ENCODE measurements at regions not wholly inside any gene's neighbourhood (a gene's known extent, or its start where the extent isn't known, plus 50 kb on each side); places are given as distances from the start of the nearest gene placed in this dataset.
"Not testable (repeated sequence)": the region's sequence is repeated elsewhere in the genome, so short reads cannot be mapped to it uniquely, and the experiment has no call there.

- TF ChIP-seq CTCF (IDR thresholded peaks at IDR 0.05), result no peak
- no peak for TF ChIP-seq POLR2A (IDR thresholded peaks at IDR 0.05)
- intact Hi-C loops (cut with DNase I; ENCODE audit: low total_unique reads), result no loop called here
- H3K4me3 ChIP-seq (ENCODE audit: low read depth, poor library complexity, severe bottlenecking), result no peak overlapping the region
- 95 to 97% methylated on average over 5 of the region's 5 CpGs for WGBS, 2 donors
- no peak for DNase-seq (ENCODE audit: low spot score in 2 of 2)
Observed at GRCh38 chr4:147289181-147289580, 191.7 kb upstream of the EDNRA start.

GRCh38 chr4:147292604-147293313 lies 188.1 kb upstream of the EDNRA start:
- H3K4me3 ChIP-seq (ENCODE audit: low read depth, poor library complexity, severe bottlenecking); DNase-seq (ENCODE audit: low spot score in 2 of 2); intact Hi-C loops (cut with DNase I; ENCODE audit: low total_unique reads): not testable (repeated sequence)
- WGBS, 2 donors, result 65 to 67% methylated on average over 10 of the region's 10 CpGs

GRCh38 chr4:147293314-147293677 lies 187.6 kb upstream of the EDNRA start:
- WGBS, 2 donors, result 86 to 87% methylated on average over 6 of the region's 6 CpGs

GRCh38 chr4:147299205-147299604 lies 181.7 kb upstream of the EDNRA start:
- TF ChIP-seq POLR2A (IDR thresholded peaks at IDR 0.05) (no peak), CTCF (IDR thresholded peaks at IDR 0.05) (no peak)
- DNase-seq (ENCODE audit: low spot score in 2 of 2), result no peak
- no peak overlapping the region for H3K4me3 ChIP-seq (ENCODE audit: low read depth, poor library complexity, severe bottlenecking)
- intact Hi-C loops (cut with DNase I; ENCODE audit: low total_unique reads), result no loop called here
- WGBS, 2 donors, result 80 to 91% methylated on average over 1 of the region's 1 CpG

More at GRCh38 chr4:147293314-147293677, 187.6 kb upstream of the EDNRA start:
- H3K4me3 ChIP-seq (ENCODE audit: low read depth, poor library complexity, severe bottlenecking); DNase-seq (ENCODE audit: low spot score in 2 of 2); intact Hi-C loops (cut with DNase I; ENCODE audit: low total_unique reads): not testable (repeated sequence)

- no peak overlapping the region for H3K4me3 ChIP-seq (ENCODE audit: low read depth, poor library complexity, severe bottlenecking)
- intact Hi-C loops (cut with DNase I; ENCODE audit: low total_unique reads), result loop anchor here (5.0 kb wide), 1 partner anchor 1974 kb away; no protein-coding TSS in a partner anchor
- no peak for DNase-seq (ENCODE audit: low spot score in 2 of 2)
- TF ChIP-seq CTCF (IDR thresholded peaks at IDR 0.05) (no peak), POLR2A (IDR thresholded peaks at IDR 0.05) (no peak)
- 49 to 55% methylated on average over 5 of the region's 5 CpGs for WGBS, 2 donors
Observed at GRCh38 chr4:147303174-147303872, 177.6 kb upstream of the EDNRA start.

- no peak overlapping the region for H3K4me3 ChIP-seq (ENCODE audit: low read depth, poor library complexity, severe bottlenecking)
- intact Hi-C loops (cut with DNase I; ENCODE audit: low total_unique reads), result loop anchor here (5.0 kb wide), 1 partner anchor 1973 kb away; no protein-coding TSS in a partner anchor
- no peak for DNase-seq (ENCODE audit: low spot score in 2 of 2)
- TF ChIP-seq CTCF (IDR thresholded peaks at IDR 0.05), result no peak
- TF ChIP-seq POLR2A (IDR thresholded peaks at IDR 0.05), result no peak
- WGBS, 2 donors, result 42 to 50% methylated on average over 3 of the region's 3 CpGs
Observed at GRCh38 chr4:147303873-147304229, 177.0 kb upstream of the EDNRA start.
